ENCODE measurements at regions not wholly inside any gene's neighbourhood (a gene's known extent, or its start where the extent isn't known, plus 50 kb on each side); places are given as distances from the start of the nearest gene placed in this dataset.
A peak's percentile ranks its signal among the peaks of the same experiment; 100 is the strongest.

DNA sequence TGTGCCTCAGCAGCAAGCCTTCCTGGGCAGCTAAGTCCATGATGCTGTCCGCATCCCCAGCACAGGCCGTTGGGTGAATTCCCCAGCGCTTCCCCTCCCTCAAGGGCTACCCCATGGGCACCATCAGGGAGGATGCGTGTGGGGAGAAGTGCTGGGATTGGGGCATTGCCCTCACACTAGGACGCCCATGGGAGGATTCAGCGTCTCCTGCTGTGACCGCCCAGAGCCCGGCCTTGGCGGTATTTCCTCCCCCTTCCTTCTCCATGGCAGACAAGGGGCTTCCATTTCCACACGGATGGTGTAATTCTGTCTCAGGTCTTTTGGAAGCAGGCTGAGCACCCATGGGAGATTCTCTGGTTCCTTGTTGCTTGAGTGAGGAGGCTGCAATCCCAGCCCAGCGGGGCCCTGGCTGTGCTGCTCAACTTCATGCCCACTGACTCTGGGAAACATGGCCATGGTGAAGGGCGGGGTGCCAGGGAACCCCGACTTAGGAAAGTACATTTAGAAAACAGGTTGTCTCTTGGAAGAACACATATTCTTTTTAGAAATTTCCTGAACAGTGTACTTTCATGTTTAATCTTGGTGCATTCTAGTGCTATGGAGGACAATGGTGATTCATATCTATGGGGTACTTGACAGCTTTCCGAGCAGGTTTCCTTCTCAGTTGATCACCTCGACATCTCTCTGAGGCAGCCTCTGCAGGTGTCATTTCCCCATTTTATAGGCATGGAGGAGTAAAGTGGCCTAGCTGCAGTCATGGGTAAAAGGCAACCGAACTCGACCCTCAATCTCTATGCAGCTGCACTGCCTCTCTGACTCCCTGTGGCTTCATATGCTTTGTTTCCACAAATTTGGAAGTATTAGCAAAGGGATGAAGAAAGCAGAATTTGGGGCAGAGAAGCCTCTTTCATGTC, 178.2 kb upstream of the CST7 start:
- ATAC-seq (ENCODE audit: low read depth) (no peak), DNase-seq (no peak)
- Mint-ChIP-seq H3K4me3 (no peak overlapping the region), H3K4me1 (no peaks in the 10 kb centered on the region), H3K27me3 (peaks cover 15% of the 10 kb centered on the region), H3K9me3 (peaks cover 4% of the 10 kb centered on the region), H3K27ac (no peak overlapping the region), H3K36me3 (no peaks in the 10 kb centered on the region)
- POLR2A ChIA-PET: no interaction called here

DNA sequence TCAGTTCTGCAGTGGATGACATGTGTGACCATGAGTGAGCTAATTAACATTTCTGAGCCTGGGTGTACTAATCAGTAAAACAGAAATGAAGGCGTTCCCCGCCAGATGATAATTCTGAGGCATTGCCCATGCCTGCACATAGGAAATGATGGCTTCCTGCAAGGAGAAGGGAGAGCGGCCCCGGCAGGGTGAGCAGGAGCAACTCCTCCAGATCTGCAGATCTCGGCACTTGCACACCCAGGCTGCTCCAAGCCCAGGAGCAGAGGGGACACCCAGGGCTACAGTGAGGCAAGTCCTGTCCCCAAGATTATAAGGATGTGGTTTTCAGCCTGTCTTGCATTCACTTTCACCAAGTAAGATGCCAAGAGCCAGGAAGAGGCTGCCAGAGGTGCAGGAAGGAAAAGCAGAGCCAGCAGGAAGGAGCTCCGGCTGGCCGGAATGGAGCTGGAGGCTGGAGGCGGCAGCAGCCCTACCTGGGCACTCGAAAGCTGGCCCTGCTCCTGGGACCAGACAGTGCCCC, 177.5 kb upstream of the CST7 start:
- Mint-ChIP-seq H3K9me3 (peaks cover 4% of the 10 kb centered on the region), H3K27me3 (peaks cover 21% of the 10 kb centered on the region), H3K4me1 (no peaks in the 10 kb centered on the region), H3K27ac (no peak overlapping the region), H3K4me3 (no peak overlapping the region), H3K36me3 (no peaks in the 10 kb centered on the region)
- ATAC-seq (ENCODE audit: low read depth): no peak
- DNase-seq: no peak
- POLR2A ChIA-PET: no interaction called here

DNA sequence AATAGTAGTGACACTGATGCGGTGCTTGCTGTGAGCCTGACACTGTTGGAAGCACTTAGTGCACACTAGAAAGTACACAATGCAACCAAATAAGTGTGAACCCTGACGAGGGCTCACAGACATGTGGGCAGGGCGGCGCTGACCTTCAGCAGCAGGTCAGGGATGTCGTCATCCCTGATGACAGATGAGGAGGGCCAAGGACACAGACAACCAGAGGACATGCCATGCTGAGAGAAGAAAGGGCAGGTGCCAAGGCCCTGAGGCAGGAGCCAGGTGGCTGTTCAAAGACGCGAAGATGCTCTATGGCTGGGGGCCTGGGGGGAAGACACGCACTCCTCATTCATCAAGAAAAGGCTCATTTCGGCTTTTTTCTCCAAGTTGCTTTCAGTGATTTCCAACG, 176.4 kb upstream of the CST7 start:
- Mint-ChIP-seq H3K36me3 (no peaks in the 10 kb centered on the region), H3K4me1 (no peaks in the 10 kb centered on the region), H3K27me3 (peaks cover 24% of the 10 kb centered on the region), H3K4me3 (no peak overlapping the region), H3K9me3 (peaks cover 4% of the 10 kb centered on the region), H3K27ac (no peak overlapping the region)
- no peak for ATAC-seq (ENCODE audit: low read depth)
- POLR2A ChIA-PET: no interaction called here
- DNase-seq: no peak

DNA sequence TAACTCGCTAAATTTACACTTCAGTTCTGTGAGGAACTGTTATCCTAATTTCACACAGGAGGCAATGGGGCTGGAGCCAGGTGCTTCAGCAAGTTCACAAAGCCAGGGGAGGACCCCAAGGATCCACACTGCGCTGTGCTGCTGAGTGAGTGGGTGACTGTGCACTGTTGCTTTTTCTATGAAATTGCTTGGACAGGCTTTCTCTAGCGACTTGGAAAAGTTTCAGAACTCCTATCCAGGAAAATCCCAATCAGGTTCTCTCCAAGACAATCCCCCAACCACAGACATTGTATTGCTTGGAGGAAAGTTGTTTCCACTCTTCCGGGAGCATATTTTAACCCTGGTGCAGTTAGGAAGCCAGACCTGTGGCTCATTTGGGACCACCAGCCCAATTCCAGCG, 175.9 kb upstream of the CST7 start:
- Mint-ChIP-seq H3K27ac (no peak overlapping the region), H3K36me3 (no peaks in the 10 kb centered on the region), H3K4me3 (no peak overlapping the region), H3K27me3 (peaks cover 26% of the 10 kb centered on the region), H3K4me1 (no peaks in the 10 kb centered on the region), H3K9me3 (peaks cover 4% of the 10 kb centered on the region)
- no peak for DNase-seq
- no peak for ATAC-seq (ENCODE audit: low read depth)
- POLR2A ChIA-PET: no interaction called here

DNA sequence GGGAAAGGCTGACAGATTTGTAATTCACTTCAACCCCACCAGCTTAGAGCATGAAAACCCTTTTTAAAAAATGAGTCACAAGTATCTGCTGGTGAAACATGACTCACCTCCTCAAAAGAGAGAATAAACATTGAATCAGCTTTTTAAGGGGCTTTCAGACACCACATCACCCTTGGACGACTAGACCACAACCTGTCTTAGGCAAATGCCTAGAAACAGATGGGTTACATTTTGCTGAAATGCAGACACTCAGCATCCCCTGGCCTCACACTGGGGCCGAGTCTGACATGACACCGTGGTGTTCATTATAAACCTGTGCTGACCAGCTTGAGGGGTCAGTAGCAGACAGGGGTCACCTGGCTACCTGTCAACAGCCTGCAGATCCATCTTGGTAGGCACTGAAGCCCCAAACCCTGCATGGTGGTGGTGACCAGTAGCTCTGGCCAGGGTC, 175.3 kb upstream of the CST7 start:
- ATAC-seq (ENCODE audit: low read depth) (no peak), DNase-seq (no peak)
- H3K27me3 Mint-ChIP-seq: peaks cover 30% of the 10 kb centered on the region
- no peak overlapping the region for H3K4me3 Mint-ChIP-seq
- H3K9me3 Mint-ChIP-seq: peaks cover 4% of the 10 kb centered on the region
- no peaks in the 10 kb centered on the region for H3K4me1 Mint-ChIP-seq
- H3K36me3 Mint-ChIP-seq: no peaks in the 10 kb centered on the region
- POLR2A ChIA-PET: no interaction called here
- no peak overlapping the region for H3K27ac Mint-ChIP-seq

DNA sequence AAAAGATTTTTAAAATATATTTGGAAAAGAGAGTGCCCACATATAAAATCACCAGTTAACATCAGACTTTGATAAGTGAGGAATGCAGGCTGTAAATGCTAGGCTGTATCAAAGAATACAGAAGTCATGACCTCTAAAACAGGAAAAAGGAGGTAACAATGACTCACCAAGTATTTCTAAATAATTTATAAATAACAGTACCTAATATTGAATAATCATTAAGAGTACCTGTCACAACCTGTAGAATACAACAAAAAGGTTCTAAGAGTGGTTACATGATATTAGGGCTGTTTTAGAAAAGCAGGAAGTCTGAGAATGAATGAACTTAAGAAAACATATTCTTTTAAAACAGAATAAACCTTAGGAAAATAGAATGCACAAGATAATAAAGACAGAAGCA, 173.1 kb upstream of the CST7 start:
- Mint-ChIP-seq H3K4me3 (no peak overlapping the region), H3K27me3 (peaks cover 41% of the 10 kb centered on the region), H3K27ac (no peak overlapping the region), H3K4me1 (peaks cover 5% of the 10 kb centered on the region), H3K9me3 (peaks cover 4% of the 10 kb centered on the region), H3K36me3 (no peaks in the 10 kb centered on the region)
- POLR2A ChIA-PET: no interaction called here
- ATAC-seq (ENCODE audit: low read depth) (no peak), DNase-seq (no peak)

DNA sequence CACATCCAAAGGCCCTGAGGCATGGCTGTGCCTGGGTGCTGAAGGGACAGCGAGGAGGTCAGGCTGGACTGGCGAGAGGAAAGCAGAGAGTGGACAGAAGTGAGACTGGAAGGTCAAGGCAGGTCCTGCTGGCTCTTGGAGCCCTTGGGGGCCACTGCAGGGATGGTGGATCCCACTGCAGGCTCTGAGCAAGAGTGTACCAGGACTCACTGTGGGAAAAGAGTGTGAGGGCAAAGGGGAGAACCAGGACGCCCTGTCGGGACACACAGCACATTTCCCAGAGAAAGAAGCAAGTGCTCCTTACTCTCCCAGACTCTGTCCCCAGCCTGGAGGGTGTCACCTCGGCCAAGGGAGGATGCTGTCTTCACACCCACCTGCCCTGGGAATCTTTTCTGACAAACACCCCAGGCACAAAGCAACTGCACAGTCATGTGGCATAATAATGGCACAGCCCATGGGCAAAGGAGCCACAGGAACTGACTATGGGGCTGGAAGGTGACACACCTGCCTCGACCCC, 172.3 kb upstream of the CST7 start:
- no peak overlapping the region for H3K27ac Mint-ChIP-seq
- no peaks in the 10 kb centered on the region for H3K36me3 Mint-ChIP-seq
- ATAC-seq (ENCODE audit: low read depth) (no peak), DNase-seq (no peak)
- H3K4me1 Mint-ChIP-seq: peaks cover 6% of the 10 kb centered on the region
- H3K9me3 Mint-ChIP-seq: peaks cover 4% of the 10 kb centered on the region
- POLR2A ChIA-PET: no interaction called here
- no peak overlapping the region for H3K4me3 Mint-ChIP-seq
- H3K27me3 Mint-ChIP-seq: peaks cover 41% of the 10 kb centered on the region

DNA sequence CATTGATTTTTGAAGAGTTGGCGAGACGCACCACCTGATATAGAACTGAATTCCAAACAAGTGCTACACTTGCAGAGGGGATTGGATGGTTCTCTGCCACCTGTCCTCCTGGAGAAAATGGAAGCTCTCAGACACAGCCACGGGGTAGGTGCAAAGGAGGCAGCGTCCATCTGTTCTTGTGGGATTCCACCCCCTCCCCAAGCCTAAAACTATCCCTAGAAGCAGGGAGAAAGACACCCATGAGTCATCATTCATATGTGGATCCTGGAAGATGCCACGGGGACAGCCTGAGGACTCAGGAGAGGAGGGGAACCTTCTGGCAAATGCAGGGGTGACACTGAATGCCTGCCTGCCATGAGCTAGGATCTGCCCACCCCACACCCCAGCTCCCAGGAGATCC, 171.3 kb upstream of the CST7 start:
- Mint-ChIP-seq H3K36me3 (no peaks in the 10 kb centered on the region), H3K27ac (no peak overlapping the region), H3K4me3 (no peak overlapping the region), H3K27me3 (peaks cover 36% of the 10 kb centered on the region), H3K4me1 (peaks cover 6% of the 10 kb centered on the region), H3K9me3 (peaks cover 4% of the 10 kb centered on the region)
- POLR2A ChIA-PET: no interaction called here
- ATAC-seq (ENCODE audit: low read depth) (no peak), DNase-seq (no peak)

DNA sequence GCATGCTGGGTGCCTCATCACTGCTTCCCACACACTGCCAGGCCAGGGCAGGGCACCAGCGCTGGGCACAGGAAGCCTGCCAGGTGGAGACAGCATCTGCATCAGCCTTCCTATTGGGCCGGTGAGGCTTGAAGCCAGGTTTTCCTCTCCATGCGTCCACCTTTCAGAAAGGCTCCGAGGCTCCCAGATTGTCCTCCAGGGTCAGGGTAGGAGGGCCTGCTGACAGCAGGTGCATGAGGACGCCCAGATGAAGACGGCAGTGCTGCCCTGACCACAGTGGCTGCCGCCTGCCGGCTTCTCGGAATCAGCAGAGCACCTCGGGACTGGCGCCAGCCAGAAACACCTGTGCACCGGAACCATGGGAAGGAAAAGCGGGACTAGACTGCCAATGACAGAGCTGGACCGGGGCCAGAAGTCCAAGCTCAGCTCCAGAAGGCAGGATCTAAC, 170.5 kb upstream of the CST7 start:
- H3K27me3 Mint-ChIP-seq: peaks cover 36% of the 10 kb centered on the region
- ATAC-seq (ENCODE audit: low read depth) (no peak), DNase-seq (peak; percentile 22)
- no peak overlapping the region for H3K27ac Mint-ChIP-seq
- peaks cover 4% of the 10 kb centered on the region for H3K9me3 Mint-ChIP-seq
- peaks cover 13% of the 10 kb centered on the region for H3K4me1 Mint-ChIP-seq
- POLR2A ChIA-PET: no interaction called here
- H3K4me3 Mint-ChIP-seq: no peak overlapping the region
- no peaks in the 10 kb centered on the region for H3K36me3 Mint-ChIP-seq

DNA sequence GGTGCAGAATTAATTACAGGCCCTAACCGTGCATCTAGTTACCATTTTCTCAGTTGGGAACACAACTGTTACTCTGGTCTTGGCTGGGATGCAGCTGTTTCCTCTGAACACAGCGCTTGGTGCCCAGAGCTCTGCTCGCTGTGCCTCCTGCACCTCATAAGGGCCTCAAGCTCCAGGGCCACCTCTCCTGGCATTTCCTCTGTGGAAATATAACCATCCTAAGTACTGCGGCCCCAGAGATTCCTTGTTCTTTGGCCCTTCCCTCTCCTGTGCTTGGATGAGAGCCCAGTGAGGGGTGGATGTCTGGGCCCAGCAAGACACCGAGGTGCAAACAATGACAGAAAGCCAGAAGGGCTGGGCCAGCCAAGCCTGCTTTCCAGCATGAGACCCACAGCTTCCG, 169.9 kb upstream of the CST7 start:
- POLR2A ChIA-PET: no interaction called here
- Mint-ChIP-seq H3K4me1 (peaks cover 13% of the 10 kb centered on the region), H3K27me3 (peaks cover 36% of the 10 kb centered on the region), H3K36me3 (no peaks in the 10 kb centered on the region), H3K4me3 (no peak overlapping the region), H3K9me3 (peaks cover 4% of the 10 kb centered on the region), H3K27ac (no peak overlapping the region)
- ATAC-seq (ENCODE audit: low read depth): no peak
- no peak for DNase-seq

DNA sequence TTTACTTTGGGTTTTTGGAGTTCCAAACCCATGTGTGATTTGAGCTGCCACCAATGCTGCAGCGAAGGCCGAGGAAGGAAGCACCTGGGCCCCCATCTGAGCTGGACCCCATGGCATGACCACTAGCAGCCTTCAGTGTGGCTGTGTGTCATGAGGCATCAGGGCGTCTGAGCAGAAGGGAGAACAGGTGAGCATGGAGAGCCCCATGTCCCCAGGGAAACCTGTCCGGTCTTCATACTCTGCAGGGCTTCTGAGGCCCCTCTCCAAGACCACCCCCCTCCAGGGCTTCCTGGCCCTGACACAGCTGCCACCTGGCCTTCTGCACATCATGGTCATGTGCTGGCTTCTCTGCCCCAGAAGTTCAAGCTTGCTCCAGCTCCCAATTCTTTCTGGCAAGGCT, 169.1 kb upstream of the CST7 start:
- POLR2A ChIA-PET: no interaction called here
- no peaks in the 10 kb centered on the region for H3K36me3 Mint-ChIP-seq

DNA sequence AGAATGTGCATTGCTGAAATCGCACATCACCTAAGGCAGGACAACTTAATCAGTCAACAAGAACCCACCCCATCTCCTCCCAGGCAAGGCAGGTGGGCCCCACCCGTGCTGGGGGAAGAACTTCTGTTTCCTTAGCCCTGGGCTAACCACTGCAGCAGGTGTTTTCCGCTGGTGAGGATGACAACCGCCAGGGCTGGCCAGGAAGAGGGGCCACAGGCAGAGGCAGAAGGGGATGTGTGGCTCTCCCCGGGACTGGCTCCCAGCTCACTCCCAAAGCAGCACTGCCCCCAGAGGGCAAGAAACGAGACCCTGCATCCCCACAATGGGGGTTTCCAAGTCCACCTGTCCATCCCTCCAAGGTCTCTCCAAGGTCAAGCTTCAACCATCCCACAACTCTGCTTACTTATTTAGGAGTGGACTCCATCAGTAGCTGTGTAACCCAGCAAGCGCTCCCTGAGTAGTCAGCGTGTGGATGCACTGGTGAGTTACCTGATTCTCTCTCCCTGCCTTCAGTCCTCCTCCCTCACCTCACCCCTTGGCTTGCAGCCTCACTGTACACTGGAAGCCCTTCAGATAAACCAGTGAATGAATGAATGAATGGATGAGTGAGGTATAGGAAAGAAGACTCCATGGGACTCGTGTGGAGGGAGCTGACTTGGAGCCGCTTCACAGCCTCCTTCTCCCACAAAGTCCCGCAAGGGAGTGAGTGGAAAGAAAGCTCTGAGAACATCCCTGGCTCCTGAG, 168.2 kb upstream of the CST7 start:
- H3K27me3 Mint-ChIP-seq: peaks cover 26% of the 10 kb centered on the region
- peak; percentile 24 for DNase-seq
- POLR2A ChIA-PET: no interaction called here

More for the DNA sequence above, 169.1 kb upstream of the CST7 start:
- Mint-ChIP-seq H3K4me3 (no peak overlapping the region), H3K27me3 (peaks cover 32% of the 10 kb centered on the region), H3K27ac (no peak overlapping the region), H3K9me3 (peaks cover 2% of the 10 kb centered on the region), H3K4me1 (peaks cover 20% of the 10 kb centered on the region)
- no peak for DNase-seq
- no peak for ATAC-seq (ENCODE audit: low read depth)

DNA sequence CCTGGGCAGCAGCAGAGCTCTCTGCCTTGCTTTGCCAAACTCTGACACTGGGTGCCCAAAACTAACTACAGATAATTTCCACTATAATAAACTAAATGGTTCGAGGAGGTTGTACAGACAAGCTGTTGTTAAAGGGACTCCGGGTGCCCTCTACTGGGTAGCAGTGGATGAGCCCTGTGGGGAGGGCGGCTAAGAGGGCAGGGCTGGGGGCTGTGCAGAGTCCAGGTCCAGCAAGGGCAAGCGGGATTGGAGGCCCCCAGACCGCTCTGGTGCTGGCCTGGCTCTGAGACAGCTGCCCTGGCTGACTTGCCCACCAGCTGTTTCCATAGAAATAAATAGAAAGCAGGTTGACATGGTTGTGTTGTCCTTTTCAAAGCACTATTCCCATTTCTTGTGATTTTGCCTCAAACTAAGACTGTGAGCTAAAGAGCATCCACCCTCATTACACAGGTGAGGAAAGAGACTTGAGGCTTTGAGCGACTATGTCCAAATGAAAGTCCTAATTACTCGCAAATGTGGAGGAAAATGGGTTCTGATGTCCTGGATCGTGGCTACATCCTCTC, 167.6 kb upstream of the CST7 start:
- H3K36me3 Mint-ChIP-seq: no peaks in the 10 kb centered on the region
- peaks cover 21% of the 10 kb centered on the region for H3K27me3 Mint-ChIP-seq
- POLR2A ChIA-PET: no interaction called here
- no peaks in the 10 kb centered on the region for H3K9me3 Mint-ChIP-seq
- ATAC-seq (ENCODE audit: low read depth) (peak; percentile 67), DNase-seq (peak; percentile 33)
- peaks cover 28% of the 10 kb centered on the region for H3K4me1 Mint-ChIP-seq
- H3K4me3 Mint-ChIP-seq: no peak overlapping the region
- H3K27ac Mint-ChIP-seq: no peak overlapping the region

More for the DNA sequence above, 168.2 kb upstream of the CST7 start:
- no peaks in the 10 kb centered on the region for H3K36me3 Mint-ChIP-seq
- ATAC-seq (ENCODE audit: low read depth): no peak
- H3K4me3 Mint-ChIP-seq: no peak overlapping the region
- H3K9me3 Mint-ChIP-seq: no peaks in the 10 kb centered on the region
- H3K27ac Mint-ChIP-seq: no peak overlapping the region
- H3K4me1 Mint-ChIP-seq: peaks cover 26% of the 10 kb centered on the region
